Ramos (cell line): ENCODE measurements at regions not wholly inside any gene's neighbourhood (a gene's known extent, or its start where the extent isn't known, plus 50 kb on each side); places are given as distances from the start of the nearest gene placed in this dataset.

Source experiments
- in situ Hi-C: fragments of 300-500 bp; cut with MboI; formaldehyde crosslinking; loops from one replicate; pipeline ENCODE4 v1.14.3; 2022; ENCODE audit warnings: low sequenced_read_pairs; ENCODE audit not compliant: unreplicated experiment

DNA sequence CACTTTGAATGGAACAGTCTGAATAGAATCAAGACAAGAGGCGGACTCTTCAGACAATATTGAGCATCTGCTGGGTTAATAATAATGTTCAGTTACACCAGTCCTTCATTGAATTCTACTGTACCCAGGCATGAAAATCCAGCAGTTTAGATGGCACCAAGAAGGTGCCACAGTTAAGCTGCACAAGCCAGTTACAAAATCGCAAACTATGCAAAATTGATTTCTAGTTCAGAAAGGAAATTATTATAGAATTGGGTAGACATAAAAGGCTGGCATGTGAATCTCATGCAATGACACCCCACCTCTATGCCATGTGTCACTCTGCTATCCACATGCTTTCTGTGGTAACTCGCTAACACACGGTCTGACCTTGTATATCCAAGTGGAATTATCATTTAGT is 105.8 kb upstream of the VCX3A start:
- in situ Hi-C loops: no loop called here

DNA sequence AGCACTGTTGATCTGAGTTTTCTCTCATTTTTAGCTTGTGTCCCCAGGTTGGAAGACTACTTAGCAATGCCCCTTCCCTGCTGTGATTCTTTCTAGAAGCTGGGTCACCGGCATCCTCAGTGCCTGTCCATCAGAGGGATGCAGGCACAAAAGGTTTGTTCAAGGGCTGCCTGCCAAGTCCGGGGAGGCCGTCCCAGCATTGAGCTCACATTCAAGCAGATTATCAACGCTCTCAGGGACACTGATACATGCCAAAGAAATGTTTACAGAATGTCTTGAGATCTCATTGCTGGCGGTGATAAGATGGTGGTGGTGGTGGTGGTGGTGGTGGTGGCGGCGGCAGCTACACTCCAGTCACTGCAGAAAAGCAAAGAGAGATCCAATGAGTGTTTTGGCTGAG is 79.6 kb upstream of the VCX3A start:
- in situ Hi-C loops: no loop called here

DNA sequence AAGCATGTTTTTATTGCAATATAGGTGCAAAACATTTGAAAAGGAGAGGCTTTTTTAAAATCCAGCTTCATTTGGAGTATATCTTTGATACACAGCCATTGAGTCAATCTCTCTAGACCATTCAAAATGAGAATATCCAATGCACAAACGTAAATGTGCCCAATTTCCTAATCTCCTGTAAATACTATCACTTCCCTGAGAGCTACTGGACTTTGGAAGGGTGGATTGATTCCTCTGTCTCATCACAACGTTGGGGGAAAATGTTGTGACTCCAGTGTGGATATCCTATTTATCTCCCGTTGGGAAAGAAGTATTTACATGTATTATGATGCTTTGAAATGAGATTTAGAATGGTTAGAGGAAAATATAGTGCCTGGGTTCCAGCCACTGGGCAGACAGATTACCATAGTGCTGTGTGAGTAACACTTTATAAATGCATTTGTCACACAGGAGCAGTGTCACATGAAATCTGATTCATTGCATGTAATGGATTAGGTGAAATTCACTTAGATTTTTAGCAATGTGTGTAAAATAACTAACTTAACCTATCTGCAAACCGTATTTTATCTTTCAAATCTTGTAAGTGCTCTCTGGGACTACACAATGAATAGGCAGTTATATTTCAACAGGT is 64.4 kb upstream of the VCX3A start:
- in situ Hi-C loops: no loop called here
